WTC11 (cell line): ENCODE measurements at regions not wholly inside any gene's neighbourhood (a gene's known extent, or its start where the extent isn't known, plus 50 kb on each side); places are given as distances from the start of the nearest gene placed in this dataset.
A peak's percentile ranks its signal among the peaks of the same experiment; 100 is the strongest.

ENCODE experiments used
- ATAC-seq: fragments of 200-7000 bp; cut with Tn5 transposase; 2 replicates; pipeline ENCODE4 v1.10.0; 2021; ENCODE audit warnings: mild to moderate bottlenecking, moderate library complexity
- CTCF ChIA-PET: fragments of 300-600 bp; sonication (Branson Sonifier 250); formaldehyde crosslinking; loops from one replicate; lab custom pipeline; 2021; ENCODE audit warnings: antibody characterized with exemption; lab: Charles Lee
- POLR2A ChIA-PET: fragments of 350-600 bp; sonication (Branson Sonifier 250); formaldehyde crosslinking; loops from one replicate; lab custom pipeline; 2021; ENCODE audit warnings: antibody characterized with exemption; lab: Charles Lee
- DNase-seq: peaks from one replicate; pipeline ENCODE4 v3.0.0; 2021; ENCODE audit warnings: low spot score
- H3K27ac Mint-ChIP-seq: 2 replicates; pipeline ENCODE4 v1.8.0; 2021; ENCODE audit warnings: mixed read lengths
- H3K27me3 Mint-ChIP-seq: 2 replicates; pipeline ENCODE4 v1.8.0; 2021; ENCODE audit warnings: low read depth, mild to moderate bottlenecking, moderate library complexity, mixed read lengths
- H3K36me3 Mint-ChIP-seq: 2 replicates; pipeline ENCODE4 v1.8.0; 2021; ENCODE audit warnings: mixed read lengths
- H3K4me1 Mint-ChIP-seq: 2 replicates; pipeline ENCODE4 v1.8.0; 2022; ENCODE audit warnings: mixed read lengths
- H3K4me3 Mint-ChIP-seq: 2 replicates; pipeline ENCODE4 v1.8.0; 2021; ENCODE audit warnings: mild to moderate bottlenecking, moderate library complexity, mixed read lengths
- H3K9me3 Mint-ChIP-seq: 2 replicates; pipeline ENCODE4 v1.8.0; 2021; ENCODE audit warnings: mixed read lengths
- FOXK1 ChIP-seq: sonication (generic); formaldehyde crosslinking; IDR thresholded peaks from 2 replicates; pipeline ENCODE4 v1.8.0; 2022; ENCODE audit warnings: mild to moderate bottlenecking, moderate library complexity, missing genetic modification reagents
- IRF2 ChIP-seq: sonication (generic); formaldehyde crosslinking; IDR thresholded peaks from 2 replicates; pipeline ENCODE4 v1.8.0; 2022; ENCODE audit warnings: low read depth, missing genetic modification reagents, borderline replicate concordance
- JUN ChIP-seq: sonication (generic); formaldehyde crosslinking; IDR thresholded peaks from 2 replicates; pipeline ENCODE4 v1.8.0; 2023; ENCODE audit warnings: mild to moderate bottlenecking, missing genetic modification reagents
- MYBL2 ChIP-seq: sonication (generic); formaldehyde crosslinking; IDR thresholded peaks from 2 replicates; pipeline ENCODE4 v1.8.1; 2023; ENCODE audit warnings: mild to moderate bottlenecking, moderate library complexity, missing genetic modification reagents
- NFE2L1 ChIP-seq: sonication (generic); formaldehyde crosslinking; IDR thresholded peaks from 2 replicates; pipeline ENCODE4 v1.8.1; 2023; ENCODE audit warnings: missing genetic modification reagents
- SP1 ChIP-seq: sonication (generic); formaldehyde crosslinking; conservative IDR thresholded peaks from 2 replicates; pipeline ENCODE4 v1.8.1; 2022; ENCODE audit warnings: missing genetic modification reagents
- ZBTB21 ChIP-seq: sonication (generic); formaldehyde crosslinking; IDR thresholded peaks from 2 replicates; pipeline ENCODE4 v1.8.1; 2023; ENCODE audit warnings: mild to moderate bottlenecking, missing genetic modification reagents, borderline replicate concordance
- ZNF671 ChIP-seq: fragments of 250-450 bp; sonication (Bioruptor Pico); IDR thresholded peaks from 2 replicates; pipeline ENCODE4 v1.8.0; 2021; ENCODE audit warnings: mild to moderate bottlenecking
- TF ChIP-seq, protein P1 (sequence below): fragments of 250-450 bp; sonication (Bioruptor Pico); IDR thresholded peaks from 2 replicates; pipeline ENCODE4 v1.8.0; 2021; ENCODE audit warnings: mild to moderate bottlenecking
- TF ChIP-seq, protein P2 (sequence below): fragments of 250-450 bp; sonication (Bioruptor Pico); IDR thresholded peaks from 2 replicates; pipeline ENCODE4 v2.1.2; 2022; ENCODE audit warnings: mild to moderate bottlenecking, moderate library complexity
- TF ChIP-seq, protein P3 (sequence below): fragments of 250-450 bp; sonication (Bioruptor Pico); conservative IDR thresholded peaks from 2 replicates; pipeline ENCODE4 v1.9.0; 2021; ENCODE audit warnings: mild to moderate bottlenecking
- TF ChIP-seq, protein P4 (sequence below): sonication (generic); formaldehyde crosslinking; IDR thresholded peaks from 2 replicates; pipeline ENCODE4 v1.8.1; 2022; ENCODE audit warnings: low read depth, mild to moderate bottlenecking, moderate library complexity, missing genetic modification reagents, borderline replicate concordance
- TF ChIP-seq, protein P5 (sequence below): sonication (generic); formaldehyde crosslinking; IDR thresholded peaks from 2 replicates; pipeline ENCODE4 v1.8.1; 2023; ENCODE audit warnings: mild to moderate bottlenecking, missing genetic modification reagents, borderline replicate concordance
- TF ChIP-seq, protein P6 (sequence below): sonication (generic); formaldehyde crosslinking; IDR thresholded peaks from 2 replicates; pipeline ENCODE4 v1.8.1; 2022; ENCODE audit warnings: mild to moderate bottlenecking, missing genetic modification reagents, moderate library complexity, borderline replicate concordance
- TF ChIP-seq, protein P7 (sequence below): sonication (generic); formaldehyde crosslinking; IDR thresholded peaks from 2 replicates; pipeline ENCODE4 v1.8.0; 2022; ENCODE audit warnings: mild to moderate bottlenecking, missing genetic modification reagents
- TF ChIP-seq, protein P8 (sequence below): sonication (generic); formaldehyde crosslinking; IDR thresholded peaks from 2 replicates; pipeline ENCODE4 v1.8.0; 2023; ENCODE audit warnings: missing genetic modification reagents
- TF ChIP-seq, protein P9 (sequence below): fragments of 200-600 bp; IDR thresholded peaks from 2 replicates; pipeline ENCODE4 v1.8.0; 2022; ENCODE audit warnings: antibody characterized with exemption

DNA sequence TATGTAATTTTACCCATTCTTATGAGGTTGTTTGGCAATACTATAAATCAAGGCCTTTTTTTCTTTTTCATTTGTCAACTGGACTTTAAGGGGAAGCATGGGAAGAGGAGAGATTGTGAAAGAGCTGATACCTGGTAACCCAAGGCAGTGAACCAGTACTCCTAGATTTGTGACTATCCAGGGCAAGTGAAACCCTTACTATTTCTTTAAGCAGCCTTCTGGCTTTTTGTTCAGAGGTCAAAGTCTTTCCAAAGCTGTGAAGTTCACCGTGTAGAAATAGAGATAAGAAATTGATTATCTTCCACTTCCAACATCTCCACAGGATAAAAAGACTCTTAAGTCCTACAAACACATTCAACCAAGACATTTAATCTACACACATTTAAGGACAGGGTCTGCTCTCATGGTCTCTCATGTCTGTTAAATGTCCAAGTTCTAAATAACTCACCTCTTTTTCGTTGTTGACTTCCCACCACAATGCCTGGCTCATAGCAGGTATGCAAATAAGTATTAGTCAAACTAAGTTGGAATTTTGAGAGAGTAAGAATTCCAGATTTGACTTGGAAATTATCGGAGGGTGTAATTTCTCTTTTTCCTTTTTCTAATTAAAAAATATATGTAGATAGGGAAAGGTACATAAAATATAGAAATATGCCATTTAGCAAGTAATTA lies 485.8 kb downstream of the STK39 start:
- DNase-seq (no peak), ATAC-seq (no peak)
- Mint-ChIP-seq H3K27me3 (no peaks in the 10 kb centered on the region), H3K36me3 (no peaks in the 10 kb centered on the region; the same call in 1 of the 2 replicates), H3K4me3 (no peak overlapping the region), H3K9me3 (peaks cover 8% of the 10 kb centered on the region), H3K27ac (0 out of 2 replicates have a peak overlapping the region, but pooled peaks have one; percentile 47), H3K4me1 (peaks cover 45% of the 10 kb centered on the region)
- TF ChIP-seq, protein P1, sequence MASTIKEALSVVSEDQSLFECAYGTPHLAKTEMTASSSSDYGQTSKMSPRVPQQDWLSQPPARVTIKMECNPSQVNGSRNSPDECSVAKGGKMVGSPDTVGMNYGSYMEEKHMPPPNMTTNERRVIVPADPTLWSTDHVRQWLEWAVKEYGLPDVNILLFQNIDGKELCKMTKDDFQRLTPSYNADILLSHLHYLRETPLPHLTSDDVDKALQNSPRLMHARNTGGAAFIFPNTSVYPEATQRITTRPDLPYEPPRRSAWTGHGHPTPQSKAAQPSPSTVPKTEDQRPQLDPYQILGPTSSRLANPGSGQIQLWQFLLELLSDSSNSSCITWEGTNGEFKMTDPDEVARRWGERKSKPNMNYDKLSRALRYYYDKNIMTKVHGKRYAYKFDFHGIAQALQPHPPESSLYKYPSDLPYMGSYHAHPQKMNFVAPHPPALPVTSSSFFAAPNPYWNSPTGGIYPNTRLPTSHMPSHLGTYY (CRISPR knock-in tag), result no peak
- no peak for TF ChIP-seq MYBL2 (CRISPR knock-in tag)
- no peak for TF ChIP-seq ZNF671 (CRISPR knock-in tag)
- no peak for TF ChIP-seq NFE2L1 (CRISPR knock-in tag)
- no peak for TF ChIP-seq JUN (CRISPR knock-in tag)
- TF ChIP-seq, protein P2, sequence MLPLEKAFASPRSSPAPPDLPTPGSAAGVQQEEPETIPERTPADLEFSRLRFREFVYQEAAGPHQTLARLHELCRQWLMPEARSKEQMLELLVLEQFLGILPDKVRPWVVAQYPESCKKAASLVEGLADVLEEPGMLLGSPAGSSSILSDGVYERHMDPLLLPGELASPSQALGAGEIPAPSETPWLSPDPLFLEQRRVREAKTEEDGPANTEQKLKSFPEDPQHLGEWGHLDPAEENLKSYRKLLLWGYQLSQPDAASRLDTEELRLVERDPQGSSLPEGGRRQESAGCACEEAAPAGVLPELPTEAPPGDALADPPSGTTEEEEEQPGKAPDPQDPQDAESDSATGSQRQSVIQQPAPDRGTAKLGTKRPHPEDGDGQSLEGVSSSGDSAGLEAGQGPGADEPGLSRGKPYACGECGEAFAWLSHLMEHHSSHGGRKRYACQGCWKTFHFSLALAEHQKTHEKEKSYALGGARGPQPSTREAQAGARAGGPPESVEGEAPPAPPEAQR, result no peak
- TF ChIP-seq, protein P3, sequence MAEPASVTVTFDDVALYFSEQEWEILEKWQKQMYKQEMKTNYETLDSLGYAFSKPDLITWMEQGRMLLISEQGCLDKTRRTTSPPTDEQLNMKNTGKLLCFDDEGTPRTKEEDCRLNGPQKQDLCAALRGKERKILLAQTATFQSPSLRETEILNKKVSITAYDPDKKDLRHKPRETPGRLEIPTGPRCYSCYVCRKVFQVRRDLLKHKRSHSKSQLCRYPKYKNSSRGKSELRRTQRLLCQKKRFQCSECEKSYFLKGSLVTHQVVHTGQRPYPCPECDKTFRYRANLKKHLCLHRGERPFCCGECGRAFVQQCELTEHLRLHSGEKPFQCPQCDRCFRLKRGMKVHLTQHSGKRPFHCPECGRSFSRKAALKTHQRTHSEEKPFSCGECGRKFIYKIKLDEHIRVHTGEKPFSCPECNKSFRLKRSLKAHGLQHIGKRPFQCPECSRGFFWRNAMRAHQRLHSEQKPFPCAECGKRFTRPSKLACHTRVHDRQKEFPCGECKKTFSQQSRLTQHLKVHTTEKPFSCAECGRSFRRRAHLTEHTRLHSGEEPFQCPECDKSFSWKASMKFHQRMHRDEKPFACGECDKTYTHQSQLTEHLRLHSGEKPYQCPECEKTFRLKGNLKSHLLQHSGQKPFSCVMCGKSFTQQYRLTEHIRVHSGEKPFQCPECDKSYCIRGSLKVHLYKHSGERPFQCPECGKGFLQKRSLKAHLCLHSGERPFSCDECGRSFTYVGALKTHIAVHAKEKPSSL, result no peak
- TF ChIP-seq, protein P4, sequence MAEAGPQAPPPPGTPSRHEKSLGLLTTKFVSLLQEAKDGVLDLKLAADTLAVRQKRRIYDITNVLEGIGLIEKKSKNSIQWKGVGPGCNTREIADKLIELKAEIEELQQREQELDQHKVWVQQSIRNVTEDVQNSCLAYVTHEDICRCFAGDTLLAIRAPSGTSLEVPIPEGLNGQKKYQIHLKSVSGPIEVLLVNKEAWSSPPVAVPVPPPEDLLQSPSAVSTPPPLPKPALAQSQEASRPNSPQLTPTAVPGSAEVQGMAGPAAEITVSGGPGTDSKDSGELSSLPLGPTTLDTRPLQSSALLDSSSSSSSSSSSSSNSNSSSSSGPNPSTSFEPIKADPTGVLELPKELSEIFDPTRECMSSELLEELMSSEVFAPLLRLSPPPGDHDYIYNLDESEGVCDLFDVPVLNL (CRISPR knock-in tag), result no peak
- TF ChIP-seq, protein P5, sequence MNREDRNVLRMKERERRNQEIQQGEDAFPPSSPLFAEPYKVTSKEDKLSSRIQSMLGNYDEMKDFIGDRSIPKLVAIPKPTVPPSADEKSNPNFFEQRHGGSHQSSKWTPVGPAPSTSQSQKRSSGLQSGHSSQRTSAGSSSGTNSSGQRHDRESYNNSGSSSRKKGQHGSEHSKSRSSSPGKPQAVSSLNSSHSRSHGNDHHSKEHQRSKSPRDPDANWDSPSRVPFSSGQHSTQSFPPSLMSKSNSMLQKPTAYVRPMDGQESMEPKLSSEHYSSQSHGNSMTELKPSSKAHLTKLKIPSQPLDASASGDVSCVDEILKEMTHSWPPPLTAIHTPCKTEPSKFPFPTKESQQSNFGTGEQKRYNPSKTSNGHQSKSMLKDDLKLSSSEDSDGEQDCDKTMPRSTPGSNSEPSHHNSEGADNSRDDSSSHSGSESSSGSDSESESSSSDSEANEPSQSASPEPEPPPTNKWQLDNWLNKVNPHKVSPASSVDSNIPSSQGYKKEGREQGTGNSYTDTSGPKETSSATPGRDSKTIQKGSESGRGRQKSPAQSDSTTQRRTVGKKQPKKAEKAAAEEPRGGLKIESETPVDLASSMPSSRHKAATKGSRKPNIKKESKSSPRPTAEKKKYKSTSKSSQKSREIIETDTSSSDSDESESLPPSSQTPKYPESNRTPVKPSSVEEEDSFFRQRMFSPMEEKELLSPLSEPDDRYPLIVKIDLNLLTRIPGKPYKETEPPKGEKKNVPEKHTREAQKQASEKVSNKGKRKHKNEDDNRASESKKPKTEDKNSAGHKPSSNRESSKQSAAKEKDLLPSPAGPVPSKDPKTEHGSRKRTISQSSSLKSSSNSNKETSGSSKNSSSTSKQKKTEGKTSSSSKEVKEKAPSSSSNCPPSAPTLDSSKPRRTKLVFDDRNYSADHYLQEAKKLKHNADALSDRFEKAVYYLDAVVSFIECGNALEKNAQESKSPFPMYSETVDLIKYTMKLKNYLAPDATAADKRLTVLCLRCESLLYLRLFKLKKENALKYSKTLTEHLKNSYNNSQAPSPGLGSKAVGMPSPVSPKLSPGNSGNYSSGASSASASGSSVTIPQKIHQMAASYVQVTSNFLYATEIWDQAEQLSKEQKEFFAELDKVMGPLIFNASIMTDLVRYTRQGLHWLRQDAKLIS (CRISPR knock-in tag), result no peak
- ChIA-PET POLR2A (no interaction called here), CTCF (no interaction called here)

DNA sequence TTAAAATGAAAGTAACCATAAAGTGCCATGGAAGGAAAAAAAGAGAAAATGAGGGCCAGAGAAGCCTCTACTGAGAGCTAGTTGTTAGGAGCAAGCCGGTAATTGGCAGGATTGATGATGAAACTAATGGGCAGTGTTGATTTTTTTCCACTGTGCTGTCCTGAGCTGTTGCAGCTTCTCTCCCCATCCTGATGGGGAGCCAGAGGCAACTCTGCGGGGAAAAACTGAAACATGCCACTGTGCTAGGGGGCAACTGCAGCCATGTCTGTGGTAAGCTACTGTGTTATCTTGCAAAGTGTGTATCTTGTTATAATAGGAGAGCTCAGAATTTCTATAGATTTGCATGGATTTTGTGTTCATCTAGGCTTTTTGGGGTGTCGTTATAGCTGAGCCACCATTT lies 487.9 kb downstream of the STK39 start:
- POLR2A ChIA-PET, result interaction anchor here (0.6 kb wide), 1 partner anchor 1859 kb away, joined by 3 read pairs; no protein-coding TSS in a partner anchor
- peaks cover 63% of the 10 kb centered on the region for H3K4me1 Mint-ChIP-seq
- H3K4me3 Mint-ChIP-seq, result no peak overlapping the region
- H3K36me3 Mint-ChIP-seq, result no peaks in the 10 kb centered on the region
- no peaks in the 10 kb centered on the region for H3K9me3 Mint-ChIP-seq
- ATAC-seq (peak; percentile 57), DNase-seq (peak; percentile 22)
- H3K27me3 Mint-ChIP-seq, result no peaks in the 10 kb centered on the region
- CTCF ChIA-PET, result interaction anchor here (0.6 to 1.7 kb wide), 6 partner anchors 14 to 359 kb away, joined by 3 to 7 read pairs (median 4); no protein-coding TSS in a partner anchor
- H3K27ac Mint-ChIP-seq, result 0 out of 2 replicates have a peak overlapping the region, but pooled peaks have one; percentile 50
- TF ChIP-seq, protein P6, sequence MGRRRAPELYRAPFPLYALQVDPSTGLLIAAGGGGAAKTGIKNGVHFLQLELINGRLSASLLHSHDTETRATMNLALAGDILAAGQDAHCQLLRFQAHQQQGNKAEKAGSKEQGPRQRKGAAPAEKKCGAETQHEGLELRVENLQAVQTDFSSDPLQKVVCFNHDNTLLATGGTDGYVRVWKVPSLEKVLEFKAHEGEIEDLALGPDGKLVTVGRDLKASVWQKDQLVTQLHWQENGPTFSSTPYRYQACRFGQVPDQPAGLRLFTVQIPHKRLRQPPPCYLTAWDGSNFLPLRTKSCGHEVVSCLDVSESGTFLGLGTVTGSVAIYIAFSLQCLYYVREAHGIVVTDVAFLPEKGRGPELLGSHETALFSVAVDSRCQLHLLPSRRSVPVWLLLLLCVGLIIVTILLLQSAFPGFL, result no peak
- TF ChIP-seq SP1 (CRISPR knock-in tag) (no peak), FOXK1 (no peak), IRF2 (CRISPR knock-in tag) (no peak), ZBTB21 (CRISPR knock-in tag) (no peak)
- TF ChIP-seq, protein P7, sequence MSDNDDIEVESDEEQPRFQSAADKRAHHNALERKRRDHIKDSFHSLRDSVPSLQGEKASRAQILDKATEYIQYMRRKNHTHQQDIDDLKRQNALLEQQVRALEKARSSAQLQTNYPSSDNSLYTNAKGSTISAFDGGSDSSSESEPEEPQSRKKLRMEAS, result no peak
- TF ChIP-seq, protein P8, sequence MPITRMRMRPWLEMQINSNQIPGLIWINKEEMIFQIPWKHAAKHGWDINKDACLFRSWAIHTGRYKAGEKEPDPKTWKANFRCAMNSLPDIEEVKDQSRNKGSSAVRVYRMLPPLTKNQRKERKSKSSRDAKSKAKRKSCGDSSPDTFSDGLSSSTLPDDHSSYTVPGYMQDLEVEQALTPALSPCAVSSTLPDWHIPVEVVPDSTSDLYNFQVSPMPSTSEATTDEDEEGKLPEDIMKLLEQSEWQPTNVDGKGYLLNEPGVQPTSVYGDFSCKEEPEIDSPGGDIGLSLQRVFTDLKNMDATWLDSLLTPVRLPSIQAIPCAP (CRISPR knock-in tag), result no peak
- TF ChIP-seq, protein P9, sequence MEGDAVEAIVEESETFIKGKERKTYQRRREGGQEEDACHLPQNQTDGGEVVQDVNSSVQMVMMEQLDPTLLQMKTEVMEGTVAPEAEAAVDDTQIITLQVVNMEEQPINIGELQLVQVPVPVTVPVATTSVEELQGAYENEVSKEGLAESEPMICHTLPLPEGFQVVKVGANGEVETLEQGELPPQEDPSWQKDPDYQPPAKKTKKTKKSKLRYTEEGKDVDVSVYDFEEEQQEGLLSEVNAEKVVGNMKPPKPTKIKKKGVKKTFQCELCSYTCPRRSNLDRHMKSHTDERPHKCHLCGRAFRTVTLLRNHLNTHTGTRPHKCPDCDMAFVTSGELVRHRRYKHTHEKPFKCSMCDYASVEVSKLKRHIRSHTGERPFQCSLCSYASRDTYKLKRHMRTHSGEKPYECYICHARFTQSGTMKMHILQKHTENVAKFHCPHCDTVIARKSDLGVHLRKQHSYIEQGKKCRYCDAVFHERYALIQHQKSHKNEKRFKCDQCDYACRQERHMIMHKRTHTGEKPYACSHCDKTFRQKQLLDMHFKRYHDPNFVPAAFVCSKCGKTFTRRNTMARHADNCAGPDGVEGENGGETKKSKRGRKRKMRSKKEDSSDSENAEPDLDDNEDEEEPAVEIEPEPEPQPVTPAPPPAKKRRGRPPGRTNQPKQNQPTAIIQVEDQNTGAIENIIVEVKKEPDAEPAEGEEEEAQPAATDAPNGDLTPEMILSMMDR, result no peak
- TF ChIP-seq, protein P2, result no peak
